H1 (cell line): ENCODE measurements at regions not wholly inside any gene's neighbourhood (a gene's known extent, or its start where the extent isn't known, plus 50 kb on each side); places are given as distances from the start of the nearest gene placed in this dataset.

Source experiments
- CTCF ChIA-PET: fragments of 300-600 bp; sonication (Branson Sonifier 250); formaldehyde crosslinking; loops from one replicate; lab custom pipeline; 2021; ENCODE audit not compliant: partially characterized antibody; lab: Charles Lee
- POLR2A ChIA-PET: fragments of 300-600 bp; sonication (Branson Sonifier 250); formaldehyde crosslinking; loops from one replicate; lab custom pipeline; 2021; ENCODE audit warnings: inconsistent platforms; ENCODE audit not compliant: partially characterized antibody; lab: Charles Lee
- DNase-seq, 2 experiments: peaks; one replicate each; pipeline versions ENCODE4 v3.0.0 to v3.0.0-alpha.2; 2010 to 2022; ENCODE audit warnings: low spot score in 2 of 2, low read depth in 1 of 2, mixed read lengths in 1 of 2
- FAIRE-seq: peaks from 2 replicates; lab custom pipeline; 2011; peaks lifted over from hg19 to GRCh38; lab: Jason Lieb, UNC
- H2AFZ ChIP-seq: 2 replicates; pipeline ENCODE4 v1.8.1; 2012; ENCODE audit warnings: low read length, inconsistent platforms
- H2AK5ac ChIP-seq: 2 replicates; pipeline ENCODE4 v1.6.1; 2013; ENCODE audit warnings: low read depth, low read length
- H2BK120ac ChIP-seq: replicated peaks from 2 replicates; pipeline ENCODE3; 2013; ENCODE audit warnings: low read depth, low read length, inconsistent platforms
- H2BK12ac ChIP-seq: 2 replicates; pipeline ENCODE4 v1.6.1; 2013; ENCODE audit warnings: low read depth, low read length
- H2BK15ac ChIP-seq: 2 replicates; pipeline ENCODE4 v1.6.1; 2013; ENCODE audit warnings: low read length
- H2BK20ac ChIP-seq: 2 replicates; pipeline ENCODE4 v1.6.1; 2013; ENCODE audit warnings: low read length
- H2BK5ac ChIP-seq: 2 replicates; pipeline ENCODE4 v1.6.1; 2013; ENCODE audit warnings: low read depth, low read length
- H3K14ac ChIP-seq: 2 replicates; pipeline ENCODE4 v1.6.1; 2013; ENCODE audit warnings: inconsistent platforms; ENCODE audit not compliant: insufficient read length
- H3K18ac ChIP-seq: 2 replicates; pipeline ENCODE4 v1.6.1; 2013; ENCODE audit warnings: low read length; ENCODE audit errors: extremely low read depth
- H3K23ac ChIP-seq: 2 replicates; pipeline ENCODE4 v1.6.1; 2013; ENCODE audit warnings: inconsistent platforms; ENCODE audit not compliant: insufficient read length
- H3K23me2 ChIP-seq: 2 replicates; pipeline ENCODE4 v1.6.1; 2013; ENCODE audit warnings: low read depth, low read length
- H3K27ac ChIP-seq: 2 replicates; pipeline ENCODE4 v1.6.1; 2011; ENCODE audit warnings: low read depth, low read length, inconsistent platforms
- H3K27me3 ChIP-seq, 4 experiments: replicated peaks in 1 of 4; 1 replicate in 1 of 4; 2 replicates in 3 of 4; pipeline versions ENCODE4 v1.6.1 to v1.8.1; 2011 to 2013; ENCODE audit warnings: low read length in 3 of 4, mild to moderate bottlenecking in 3 of 4, inconsistent platforms in 2 of 4, mixed read lengths in 2 of 4, moderate library complexity in 1 of 4; ENCODE audit not compliant: control insufficient read depth in 3 of 4, insufficient read depth in 3 of 4; ENCODE audit errors: extremely low read depth in 1 of 4
- H3K36me3 ChIP-seq, 4 experiments: 2 replicates each; pipeline versions ENCODE4 v1.6.1 to v1.8.1; 2011 to 2013; ENCODE audit warnings: mild to moderate bottlenecking in 4 of 4, low read length in 3 of 4, moderate library complexity in 2 of 4, control low read depth in 1 of 4, inconsistent platforms in 1 of 4; ENCODE audit not compliant: insufficient read depth in 4 of 4, control insufficient read depth in 2 of 4
- H3K4ac ChIP-seq: replicated peaks from 2 replicates; pipeline ENCODE3; 2013; ENCODE audit warnings: low read length, low read depth, mixed read lengths, inconsistent platforms; ENCODE audit not compliant: insufficient read length
- H3K4me1 ChIP-seq, 4 experiments: replicated peaks in 1 of 4; 1 replicate in 1 of 4; 2 replicates in 3 of 4; pipeline versions ENCODE4 v1.6.1 to v1.8.1; 2011 to 2013; ENCODE audit warnings: low read length in 3 of 4, inconsistent platforms in 2 of 4, mixed read lengths in 1 of 4; ENCODE audit not compliant: insufficient read depth in 4 of 4, control insufficient read depth in 3 of 4
- H3K4me2 ChIP-seq, 2 experiments: 2 replicates each; pipeline versions ENCODE4 v1.6.1 to v1.8.1; 2011 to 2013; ENCODE audit warnings: low read depth in 2 of 2, low read length in 2 of 2, control low read depth in 1 of 2, inconsistent platforms in 1 of 2, mild to moderate bottlenecking in 1 of 2; ENCODE audit not compliant: insufficient read depth in 1 of 2
- H3K4me3 ChIP-seq, 4 experiments: fragments of 200-600, 300-600 bp in 1 of 4; sonication (generic), shearing (Covaris generic), sonication (Bioruptor Twin) in 1 of 4; 2 replicates each; pipeline versions ENCODE4 v1.5.1 to v1.8.1; 2011 to 2016; ENCODE audit warnings: low read length in 4 of 4, low read depth in 3 of 4, control low read depth in 2 of 4, inconsistent platforms in 2 of 4, mild to moderate bottlenecking in 2 of 4, mixed read lengths in 1 of 4, moderate library complexity in 1 of 4; ENCODE audit not compliant: insufficient read depth in 2 of 4; ENCODE audit errors: extremely low read depth in 1 of 4
- H3K56ac ChIP-seq: replicated peaks from 2 replicates; pipeline ENCODE3; 2013; ENCODE audit warnings: low read depth, mild to moderate bottlenecking, mixed read lengths, low read length, inconsistent platforms; ENCODE audit not compliant: insufficient read length
- H3K79me1 ChIP-seq: 2 replicates; pipeline ENCODE4 v1.6.1; 2013; ENCODE audit warnings: low read depth, low read length, control low read depth
- H3K79me2 ChIP-seq, 2 experiments: 2 replicates each; pipeline versions ENCODE4 v1.6.1 to v1.8.1; 2012 to 2013; ENCODE audit warnings: low read length in 2 of 2, mild to moderate bottlenecking in 2 of 2, inconsistent platforms in 1 of 2; ENCODE audit not compliant: insufficient read depth in 2 of 2, control insufficient read depth in 1 of 2
- H3K9ac ChIP-seq, 4 experiments: replicated peaks in 1 of 4; 1 replicate in 1 of 4; 2 replicates in 3 of 4; pipeline versions ENCODE4 v1.6.1 to v1.8.1; 2011 to 2013; ENCODE audit warnings: low read depth in 3 of 4, low read length in 3 of 4, control low read depth in 2 of 4, mild to moderate bottlenecking in 2 of 4, moderate library complexity in 2 of 4, inconsistent platforms in 1 of 4; ENCODE audit errors: extremely low read depth in 1 of 4
- H3K9me3 ChIP-seq, 2 experiments: 2 replicates each; pipeline versions ENCODE4 v1.6.1 to v1.8.1; 2012 to 2013; ENCODE audit warnings: mild to moderate bottlenecking in 2 of 2, moderate library complexity in 2 of 2, control low read depth in 1 of 2, inconsistent platforms in 1 of 2, low read depth in 1 of 2, low read length in 1 of 2, mixed read lengths in 1 of 2; ENCODE audit not compliant: insufficient read depth in 2 of 2
- H4K20me1 ChIP-seq, 2 experiments: replicated peaks in 1 of 2; 2 replicates each; pipeline versions ENCODE3 to v1.8.1; 2011 to 2013; ENCODE audit warnings: inconsistent platforms in 2 of 2, low read length in 2 of 2, mild to moderate bottlenecking in 1 of 2; ENCODE audit not compliant: insufficient read depth in 2 of 2, control insufficient read depth in 1 of 2
- H4K5ac ChIP-seq: 2 replicates; pipeline ENCODE4 v1.6.1; 2013; ENCODE audit warnings: low read length, low read depth, mixed read lengths, inconsistent platforms; ENCODE audit not compliant: insufficient read length
- H4K8ac ChIP-seq: 2 replicates; pipeline ENCODE4 v1.8.0; 2013; ENCODE audit warnings: mild to moderate bottlenecking, moderate library complexity, low read length, inconsistent platforms; ENCODE audit not compliant: insufficient read depth; ENCODE audit errors: extremely low read depth
- H4K91ac ChIP-seq: replicated peaks from 2 replicates; pipeline ENCODE3; 2013; ENCODE audit warnings: low read length, mixed read lengths, inconsistent platforms; ENCODE audit not compliant: insufficient read length
- CEBPB ChIP-seq: IDR thresholded peaks from 2 replicates; pipeline ENCODE4 v1.6.1; 2012; ENCODE audit warnings: low read depth, low read length
- EGR1 ChIP-seq: IDR thresholded peaks from 2 replicates; pipeline ENCODE4 v1.6.1; 2011; ENCODE audit warnings: low read depth, low read length, borderline replicate concordance
- EP300 ChIP-seq, 2 experiments: IDR thresholded peaks; 1 replicate in 1 of 2; 2 replicates in 1 of 2; pipeline ENCODE4 v1.6.1; 2011 to 2012; ENCODE audit warnings: low read depth in 2 of 2, low read length in 2 of 2, mild to moderate bottlenecking in 2 of 2, borderline replicate concordance in 1 of 2, inconsistent platforms in 1 of 2, moderate library complexity in 1 of 2
- FOSL1 ChIP-seq: IDR thresholded peaks from 2 replicates; pipeline ENCODE4 v1.6.1; 2011; ENCODE audit warnings: mild to moderate bottlenecking, low read depth, low read length, moderate library complexity; ENCODE audit not compliant: insufficient read depth
- GABPA ChIP-seq: IDR thresholded peaks from 2 replicates; pipeline ENCODE4 v1.6.1; 2011; ENCODE audit warnings: mild to moderate bottlenecking, low read length, moderate library complexity, borderline replicate concordance; ENCODE audit not compliant: insufficient read depth
- KDM1A ChIP-seq: fragments of 200-600, 300-600 bp; sonication (generic); IDR thresholded peaks from 2 replicates; pipeline ENCODE4 v1.7.1; 2016; ENCODE audit warnings: mild to moderate bottlenecking, low read length, borderline replicate concordance
- SIRT6 ChIP-seq: IDR thresholded peaks from one replicate; pipeline ENCODE4 v1.7.1; 2012; ENCODE audit warnings: low read length, inconsistent platforms
- TAF1 ChIP-seq: IDR thresholded peaks from 2 replicates; pipeline ENCODE4 v1.6.1; 2011; ENCODE audit warnings: mild to moderate bottlenecking, low read depth, low read length
- TAF7 ChIP-seq: optimal IDR thresholded peaks from 2 replicates; pipeline ENCODE3; 2011; ENCODE audit warnings: low read depth, mild to moderate bottlenecking, inconsistent platforms, low read length, moderate library complexity, borderline replicate concordance
- ZNF274 ChIP-seq: IDR thresholded peaks from 2 replicates; pipeline ENCODE4 v1.7.0; 2012; ENCODE audit warnings: low read length, borderline replicate concordance; ENCODE audit errors: extremely low read depth
- WGBS, 2 experiments: shearing (Covaris generic) in 1 of 2; methylation state at CpG; one replicate each; pipeline versions ENCODE4 v1.1.6 to v1.1.7; 2013 to 2015; ENCODE audit warnings: low lambda C conversion rate in 2 of 2, mixed read lengths in 2 of 2, inconsistent platforms in 1 of 2, low coverage in 1 of 2, missing lambda C conversion rate in 1 of 2; ENCODE audit not compliant: insufficient replicate concordance in 2 of 2, insufficient coverage in 1 of 2, insufficient read length in 1 of 2; ENCODE audit errors: extremely low coverage in 1 of 2, missing lambda C conversion rate in 1 of 2; 5-methylcytosine and 5-hydroxymethylcytosine counted together
- TF ChIP-seq, protein P1 (sequence below): IDR thresholded peaks from 2 replicates; pipeline ENCODE4 v1.6.1; 2012; ENCODE audit warnings: inconsistent platforms

GRCh38 chr16:52301026-52301425 is 245.9 kb downstream of the TOX3 start:
- Histone ChIP-seq H3K27ac (no peak overlapping the region), H3K9ac (no peak overlapping the region), H3K23ac (no peak overlapping the region), H3K18ac (no peak overlapping the region), H2BK120ac (no peak overlapping the region), H3K14ac (no peak overlapping the region), H3K56ac (no peak overlapping the region), H3K4me1 (no peaks in the 10 kb centered on the region), H3K79me1 (no peaks in the 10 kb centered on the region), H4K20me1 (no peaks in the 10 kb centered on the region), H3K9me3 (peaks cover 0 to 4% of the 10 kb centered on the region in 2 experiments; a peak in 1 of 4 replicates), H3K27me3 (peaks cover 0 to 2% (median 0%) of the 10 kb centered on the region in 4 experiments; a peak in 1 of 7 replicates), H4K91ac (no peak overlapping the region), H3K4me3 (no peak overlapping the region), H3K23me2 (no peaks in the 10 kb centered on the region), H3K36me3 (no peaks in the 10 kb centered on the region), H2AK5ac (no peak overlapping the region), H3K4ac (no peak overlapping the region), H2BK12ac (no peak overlapping the region), H3K79me2 (no peaks in the 10 kb centered on the region), H2BK20ac (no peak overlapping the region), H3K4me2 (no peak overlapping the region), H4K5ac (no peak overlapping the region), H2BK15ac (no peak overlapping the region), H4K8ac (no peak overlapping the region), H2BK5ac (no peak overlapping the region), H2AFZ (no peak overlapping the region)
- TF ChIP-seq EGR1 (no peak), SIRT6 (no peak), TAF7 (no peak), GABPA (no peak), KDM1A (no peak), ZNF274 (no peak), TAF1 (no peak), FOSL1 (no peak), EP300 (IDR thresholded peaks at IDR 0.05; ENCODE audit: borderline replicate concordance in 1 of 2, low read depth in 2 of 2, low read length in 2 of 2) (no peak), CEBPB (no peak)
- TF ChIP-seq, protein P1, sequence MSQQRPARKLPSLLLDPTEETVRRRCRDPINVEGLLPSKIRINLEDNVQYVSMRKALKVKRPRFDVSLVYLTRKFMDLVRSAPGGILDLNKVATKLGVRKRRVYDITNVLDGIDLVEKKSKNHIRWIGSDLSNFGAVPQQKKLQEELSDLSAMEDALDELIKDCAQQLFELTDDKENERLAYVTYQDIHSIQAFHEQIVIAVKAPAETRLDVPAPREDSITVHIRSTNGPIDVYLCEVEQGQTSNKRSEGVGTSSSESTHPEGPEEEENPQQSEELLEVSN = no peak
- CTCF ChIA-PET = interaction anchor here (1.1 kb wide), 2 partner anchors 610 to 612 kb away, joined by 3 read pairs; no protein-coding TSS in a partner anchor
- WGBS, 2 experiments = 86% methylated on average over 4 of the region's 4 CpGs; no CpG with 5 or more reads in 1 of the 2 experiments
- POLR2A ChIA-PET = interaction anchor here (0.6 kb wide), 1 partner anchor 599 kb away, joined by 3 read pairs; no protein-coding TSS in a partner anchor
- DNase-seq (no peak), FAIRE-seq (no peak)
